Neutrophil (primary cell): ENCODE measurements at regions not wholly inside any gene's neighbourhood (a gene's known extent, or its start where the extent isn't known, plus 50 kb on each side); places are given as distances from the start of the nearest gene placed in this dataset.

Experiments used
- H3K27ac ChIP-seq: fragments of 200-600 bp; sonication (generic); 2 replicates; pipeline ENCODE4 v1.5.1; 2016; ENCODE audit warnings: mild to moderate bottlenecking, moderate library complexity
- H3K27me3 ChIP-seq: fragments of 200-600 bp; sonication (generic); 2 replicates; pipeline ENCODE4 v1.6.0; 2016; ENCODE audit warnings: mild to moderate bottlenecking
- H3K36me3 ChIP-seq: fragments of 200-600 bp; sonication (generic); 2 replicates; pipeline ENCODE4 v1.5.1; 2017
- H3K4me1 ChIP-seq, 2 experiments: fragments of 200-600 bp in 1 of 2; sonication (generic) in 1 of 2; 1 replicate in 1 of 2; 2 replicates in 1 of 2; pipeline versions ENCODE4 v1.5.1 to v1.6.1; 2013 to 2016; ENCODE audit warnings: low read depth in 1 of 2, low read length in 1 of 2, mild to moderate bottlenecking in 1 of 2, moderate library complexity in 1 of 2; ENCODE audit not compliant: control insufficient read depth in 1 of 2, insufficient read depth in 1 of 2
- H3K4me3 ChIP-seq, 2 experiments: fragments of 200-600 bp in 1 of 2; sonication (generic) in 1 of 2; 1 replicate in 1 of 2; 2 replicates in 1 of 2; pipeline ENCODE4 v1.5.1; 2013 to 2016; ENCODE audit warnings: low read depth in 1 of 2, low read length in 1 of 2, mild to moderate bottlenecking in 1 of 2, moderate library complexity in 1 of 2
- H3K9me3 ChIP-seq: fragments of 200-600 bp; sonication (generic); 2 replicates; pipeline ENCODE4 v1.5.1; 2016
- TF ChIP-seq, protein P1 (sequence below): fragments of 200-600 bp; sonication (generic); IDR thresholded peaks from 2 replicates; pipeline ENCODE4 v1.5.1; 2016; ENCODE audit warnings: antibody characterized with exemption

- no peaks in the 10 kb centered on the region for H3K27me3 ChIP-seq
- H3K27ac ChIP-seq: no peak overlapping the region
- no peak overlapping the region for H3K4me3 ChIP-seq
- no peaks in the 10 kb centered on the region for H3K36me3 ChIP-seq
- no peaks in the 10 kb centered on the region for H3K9me3 ChIP-seq
- H3K4me1 ChIP-seq: no peaks in the 10 kb centered on the region
- TF ChIP-seq, protein P1, sequence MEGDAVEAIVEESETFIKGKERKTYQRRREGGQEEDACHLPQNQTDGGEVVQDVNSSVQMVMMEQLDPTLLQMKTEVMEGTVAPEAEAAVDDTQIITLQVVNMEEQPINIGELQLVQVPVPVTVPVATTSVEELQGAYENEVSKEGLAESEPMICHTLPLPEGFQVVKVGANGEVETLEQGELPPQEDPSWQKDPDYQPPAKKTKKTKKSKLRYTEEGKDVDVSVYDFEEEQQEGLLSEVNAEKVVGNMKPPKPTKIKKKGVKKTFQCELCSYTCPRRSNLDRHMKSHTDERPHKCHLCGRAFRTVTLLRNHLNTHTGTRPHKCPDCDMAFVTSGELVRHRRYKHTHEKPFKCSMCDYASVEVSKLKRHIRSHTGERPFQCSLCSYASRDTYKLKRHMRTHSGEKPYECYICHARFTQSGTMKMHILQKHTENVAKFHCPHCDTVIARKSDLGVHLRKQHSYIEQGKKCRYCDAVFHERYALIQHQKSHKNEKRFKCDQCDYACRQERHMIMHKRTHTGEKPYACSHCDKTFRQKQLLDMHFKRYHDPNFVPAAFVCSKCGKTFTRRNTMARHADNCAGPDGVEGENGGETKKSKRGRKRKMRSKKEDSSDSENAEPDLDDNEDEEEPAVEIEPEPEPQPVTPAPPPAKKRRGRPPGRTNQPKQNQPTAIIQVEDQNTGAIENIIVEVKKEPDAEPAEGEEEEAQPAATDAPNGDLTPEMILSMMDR: no peak
Measured at GRCh38 chr13:81199956-81200355, 859.0 kb upstream of the SPRY2 start.

DNA sequence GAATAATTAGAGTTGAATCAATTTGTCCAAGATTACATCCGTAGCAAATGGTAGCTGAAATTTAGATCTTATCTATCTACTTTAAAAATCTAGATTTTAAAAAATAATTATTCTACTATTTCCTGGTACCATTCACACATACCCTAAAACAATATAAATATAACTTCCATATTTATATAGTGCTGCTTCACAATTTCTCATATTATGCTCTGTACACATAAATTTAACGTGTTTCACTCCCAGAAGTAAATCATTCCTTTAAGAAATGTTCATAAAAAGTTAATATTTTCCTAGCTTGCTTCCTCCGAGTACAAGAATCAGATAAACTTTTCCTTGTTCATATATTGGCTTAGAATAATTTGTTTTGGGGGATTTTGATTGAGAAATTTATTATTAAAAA, 857.0 kb upstream of the SPRY2 start:
- no peaks in the 10 kb centered on the region for H3K27me3 ChIP-seq
- no peak overlapping the region for H3K27ac ChIP-seq
- no peaks in the 10 kb centered on the region for H3K9me3 ChIP-seq
- no peaks in the 10 kb centered on the region for H3K36me3 ChIP-seq
- TF ChIP-seq, protein P1: no peak
- H3K4me3 ChIP-seq: no peak overlapping the region
- H3K4me1 ChIP-seq: no peaks in the 10 kb centered on the region

GRCh38 chr13:81197483-81197882, 856.6 kb upstream of the SPRY2 start:
- TF ChIP-seq, protein P1: no peak
- Histone ChIP-seq H3K4me3 (no peak overlapping the region), H3K27me3 (no peaks in the 10 kb centered on the region), H3K27ac (no peak overlapping the region), H3K4me1 (no peaks in the 10 kb centered on the region), H3K9me3 (no peaks in the 10 kb centered on the region), H3K36me3 (no peaks in the 10 kb centered on the region)

GRCh38 chr13:81194362-81194761, 853.4 kb upstream of the SPRY2 start:
- Histone ChIP-seq H3K9me3 (no peaks in the 10 kb centered on the region), H3K36me3 (no peaks in the 10 kb centered on the region), H3K27me3 (no peaks in the 10 kb centered on the region), H3K27ac (no peak overlapping the region), H3K4me3 (no peak overlapping the region), H3K4me1 (no peaks in the 10 kb centered on the region)
- TF ChIP-seq, protein P1: no peak

DNA sequence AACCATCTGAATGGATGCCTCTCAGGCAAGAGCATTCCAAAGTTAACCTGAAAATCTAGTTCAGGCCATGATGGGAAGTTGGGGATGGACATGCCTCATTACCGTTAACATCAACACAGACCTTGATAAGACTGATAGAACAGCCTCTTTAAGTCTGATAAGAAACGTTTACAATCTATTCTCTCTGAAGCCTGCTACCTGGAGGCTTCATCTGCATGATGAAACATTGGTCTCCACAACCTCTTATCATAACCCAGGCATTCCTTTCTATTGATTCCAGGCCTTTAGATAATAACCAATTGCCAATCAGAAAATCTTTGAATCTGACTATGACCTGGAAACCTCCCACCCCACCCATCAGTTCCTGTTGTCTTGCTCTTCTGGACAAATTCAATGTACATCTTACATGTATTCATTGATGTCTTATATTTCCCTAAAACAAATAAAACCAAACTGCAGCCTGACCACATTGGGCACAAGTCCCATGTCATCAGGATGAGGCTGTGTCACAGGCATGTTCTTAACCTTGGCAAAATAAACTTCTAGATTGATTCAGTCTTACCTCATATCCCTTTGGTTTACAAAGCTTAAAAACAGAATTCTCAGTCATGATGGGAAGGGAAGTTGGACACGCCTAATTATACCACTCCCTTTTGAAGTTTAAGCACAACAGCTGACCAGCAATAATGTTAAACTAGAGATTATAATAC, 843.8 kb upstream of the SPRY2 start:
- no peak overlapping the region for H3K27ac ChIP-seq
- no peaks in the 10 kb centered on the region for H3K4me1 ChIP-seq
- TF ChIP-seq, protein P1: no peak
- no peaks in the 10 kb centered on the region for H3K27me3 ChIP-seq
- no peaks in the 10 kb centered on the region for H3K36me3 ChIP-seq
- no peaks in the 10 kb centered on the region for H3K9me3 ChIP-seq
- no peak overlapping the region for H3K4me3 ChIP-seq

- Histone ChIP-seq H3K9me3 (no peaks in the 10 kb centered on the region), H3K27ac (no peak overlapping the region), H3K4me3 (no peak overlapping the region), H3K4me1 (no peaks in the 10 kb centered on the region), H3K36me3 (no peaks in the 10 kb centered on the region), H3K27me3 (no peaks in the 10 kb centered on the region)
- TF ChIP-seq, protein P1: no peak
Measured at GRCh38 chr13:81172603-81173002, 831.7 kb upstream of the SPRY2 start.
